GM21576 (cell line): ENCODE measurements at regions not wholly inside any gene's neighbourhood (a gene's known extent, or its start where the extent isn't known, plus 50 kb on each side); places are given as distances from the start of the nearest gene placed in this dataset.

ENCODE experiments used
- ATAC-seq: cut with Tn5 transposase; IDR thresholded peaks from one replicate; pipeline ENCODE4 v1.9.1; 2021; ENCODE audit warnings: mild to moderate bottlenecking, moderate library complexity; ENCODE audit not compliant: unreplicated experiment

- ATAC-seq, result peak; percentile 55
Measured at GRCh38 chr5:124796495-124796894, 50.1 kb upstream of the ZNF608 start.

- ATAC-seq, result no peak
Measured at GRCh38 chr5:124797665-124798087, 51.2 kb upstream of the ZNF608 start.

GRCh38 chr5:124798890-124799289 is 52.5 kb upstream of the ZNF608 start:
- ATAC-seq, result no peak

- no peak for ATAC-seq
Measured at GRCh38 chr5:124801551-124801950, 55.1 kb upstream of the ZNF608 start.

GRCh38 chr5:124803617-124804323 is 57.3 kb upstream of the ZNF608 start:
- no peak for ATAC-seq

GRCh38 chr5:124806026-124806372 is 59.6 kb upstream of the ZNF608 start:
- no peak for ATAC-seq

- no peak for ATAC-seq
Measured at GRCh38 chr5:124806373-124807077, 60.1 kb upstream of the ZNF608 start.

GRCh38 chr5:124808842-124809268 is 62.4 kb upstream of the ZNF608 start:
- ATAC-seq, result no peak

GRCh38 chr5:124810396-124811006 is 64.1 kb upstream of the ZNF608 start:
- ATAC-seq, result no peak

GRCh38 chr5:124812771-124813358 is 66.4 kb upstream of the ZNF608 start:
- no peak for ATAC-seq

GRCh38 chr5:124816381-124816780 is 69.9 kb upstream of the ZNF608 start:
- ATAC-seq, result no peak

- ATAC-seq, result no peak
Measured at GRCh38 chr5:124819201-124819600, 72.8 kb upstream of the ZNF608 start.

- ATAC-seq, result no peak
Measured at GRCh38 chr5:124822647-124823046, 76.2 kb upstream of the ZNF608 start.

- ATAC-seq, result no peak
Measured at GRCh38 chr5:124823380-124823779, 76.9 kb upstream of the ZNF608 start.

- ATAC-seq, result no peak
Measured at GRCh38 chr5:124824637-124825158, 78.3 kb upstream of the ZNF608 start.

GRCh38 chr5:124825250-124825982 is 79.0 kb upstream of the ZNF608 start:
- peak; percentile 89 for ATAC-seq

- ATAC-seq, result peak; percentile 20
Measured at GRCh38 chr5:124825983-124826337, 79.5 kb upstream of the ZNF608 start.

- no peak for ATAC-seq
Measured at GRCh38 chr5:124828731-124829234, 82.3 kb upstream of the ZNF608 start.

- ATAC-seq, result no peak
Measured at GRCh38 chr5:124831687-124832240, 85.3 kb upstream of the ZNF608 start.

- ATAC-seq, result no peak
Measured at GRCh38 chr5:124832510-124832909, 86.1 kb upstream of the ZNF608 start.
